AG09309 (cell line): ENCODE measurements at regions not wholly inside any gene's neighbourhood (a gene's known extent, or its start where the extent isn't known, plus 50 kb on each side); places are given as distances from the start of the nearest gene placed in this dataset.
"Not testable (repeated sequence)": the region's sequence is repeated elsewhere in the genome, so short reads cannot be mapped to it uniquely, and the experiment has no call there.

Experiments
- DNase-seq: peaks from one replicate; pipeline ENCODE4 v3.0.0-alpha.2; 2010; ENCODE audit warnings: low read depth
- H3K4me3 ChIP-seq: 2 replicates; pipeline ENCODE4 v1.5.1; 2011; ENCODE audit warnings: mild to moderate bottlenecking, low read depth, low read length, moderate library complexity; ENCODE audit not compliant: control insufficient read depth
- CTCF ChIP-seq: IDR thresholded peaks from 2 replicates; pipeline ENCODE4 v1.5.1; 2011; ENCODE audit warnings: mild to moderate bottlenecking, low read depth, low read length, inconsistent platforms; ENCODE audit not compliant: insufficient read depth, control insufficient read depth; ENCODE audit errors: missing control alignments

- no peak for TF ChIP-seq CTCF
Observed at GRCh38 chr4:104294811-104295210, 199.9 kb downstream of the CXXC4 start.

GRCh38 chr4:104286867-104287266, 207.8 kb downstream of the CXXC4 start:
- DNase-seq, result no peak
- no peak for TF ChIP-seq CTCF
- H3K4me3 ChIP-seq, result no peak overlapping the region

More at GRCh38 chr4:104294811-104295210, 199.9 kb downstream of the CXXC4 start:
- no peak overlapping the region for H3K4me3 ChIP-seq
- no peak for DNase-seq

GRCh38 chr4:104283303-104283702, 211.4 kb downstream of the CXXC4 start:
- no peak for DNase-seq
- no peak for TF ChIP-seq CTCF
- no peak overlapping the region for H3K4me3 ChIP-seq

- TF ChIP-seq CTCF, result no peak
- DNase-seq, result no peak
- H3K4me3 ChIP-seq, result no peak overlapping the region
Observed at GRCh38 chr4:104279744-104280143, 214.9 kb downstream of the CXXC4 start.

- H3K4me3 ChIP-seq, result no peak overlapping the region
- DNase-seq, result no peak
- TF ChIP-seq CTCF, result no peak
Observed at GRCh38 chr4:104272966-104273365, 221.7 kb downstream of the CXXC4 start.

GRCh38 chr4:104269603-104270002, 225.1 kb downstream of the CXXC4 start:
- not testable (repeated sequence) for DNase-seq, H3K4me3 ChIP-seq

- no peak for TF ChIP-seq CTCF
- no peak overlapping the region for H3K4me3 ChIP-seq
- no peak for DNase-seq
Observed at GRCh38 chr4:104263100-104263499, 231.6 kb downstream of the CXXC4 start.
